GM18907 (cell line): ENCODE measurements at regions not wholly inside any gene's neighbourhood (a gene's known extent, or its start where the extent isn't known, plus 50 kb on each side); places are given as distances from the start of the nearest gene placed in this dataset.

ENCODE experiments used
- ATAC-seq: cut with Tn5 transposase; IDR thresholded peaks from one replicate; pipeline ENCODE4 v1.9.1; 2021; ENCODE audit warnings: mild to moderate bottlenecking, moderate library complexity; ENCODE audit not compliant: unreplicated experiment

GRCh38 chr5:158485604-158486081, 614.1 kb downstream of the EBF1 start:
- ATAC-seq, result no peak

GRCh38 chr5:158485047-158485446, 614.7 kb downstream of the EBF1 start:
- ATAC-seq, result no peak

GRCh38 chr5:158484150-158484549, 615.6 kb downstream of the EBF1 start:
- no peak for ATAC-seq

GRCh38 chr5:158483281-158483860, 616.3 kb downstream of the EBF1 start:
- no peak for ATAC-seq

GRCh38 chr5:158482125-158482524, 617.6 kb downstream of the EBF1 start:
- no peak for ATAC-seq

- no peak for ATAC-seq
Observed at GRCh38 chr5:158478139-158478538, 619.2 kb upstream of the CLINT1 start.

- ATAC-seq, result no peak
Observed at GRCh38 chr5:158477214-158477613, 618.3 kb upstream of the CLINT1 start.

- ATAC-seq, result no peak
Observed at GRCh38 chr5:158473016-158473635, 614.2 kb upstream of the CLINT1 start.

- no peak for ATAC-seq
Observed at GRCh38 chr5:158471535-158471924, 612.6 kb upstream of the CLINT1 start.

GRCh38 chr5:158470764-158471534, 612.0 kb upstream of the CLINT1 start:
- ATAC-seq, result no peak

- no peak for ATAC-seq
Observed at GRCh38 chr5:158468444-158468843, 609.5 kb upstream of the CLINT1 start.

- ATAC-seq, result no peak
Observed at GRCh38 chr5:158466191-158466590, 607.2 kb upstream of the CLINT1 start.

- ATAC-seq, result no peak
Observed at GRCh38 chr5:158465086-158465972, 606.4 kb upstream of the CLINT1 start.

GRCh38 chr5:158464383-158464782, 605.4 kb upstream of the CLINT1 start:
- ATAC-seq, result no peak

- no peak for ATAC-seq
Observed at GRCh38 chr5:158463938-158464337, 605.0 kb upstream of the CLINT1 start.

- ATAC-seq, result no peak
Observed at GRCh38 chr5:158463188-158463587, 604.2 kb upstream of the CLINT1 start.

GRCh38 chr5:158462349-158463114, 603.6 kb upstream of the CLINT1 start:
- ATAC-seq, result no peak

- ATAC-seq, result no peak
Observed at GRCh38 chr5:158461240-158461854, 602.4 kb upstream of the CLINT1 start.

GRCh38 chr5:158458086-158458485, 599.1 kb upstream of the CLINT1 start:
- ATAC-seq, result no peak

- ATAC-seq, result peak; percentile 83
Observed at GRCh38 chr5:158456756-158457155, 597.8 kb upstream of the CLINT1 start.
